ENCODE measurements at regions not wholly inside any gene's neighbourhood (a gene's known extent, or its start where the extent isn't known, plus 50 kb on each side); places are given as distances from the start of the nearest gene placed in this dataset.

DNA sequence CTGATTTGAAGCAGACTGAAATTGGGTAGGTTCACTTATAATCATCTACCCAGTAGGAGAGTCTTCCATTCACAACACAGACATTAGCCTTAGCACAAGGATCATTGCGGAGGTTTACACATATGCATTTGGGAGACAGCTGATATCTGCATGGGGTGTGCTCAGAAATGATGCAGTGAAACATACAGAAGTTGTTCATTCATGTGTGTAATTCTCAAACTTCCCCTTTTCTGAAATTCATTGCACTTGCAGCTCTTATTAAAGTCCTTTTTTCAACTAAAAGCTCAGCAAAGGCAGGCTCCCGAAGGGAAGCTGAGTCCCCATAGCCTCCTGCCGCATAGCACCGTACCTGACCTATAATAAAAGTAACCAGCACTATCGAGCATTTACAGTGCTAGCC lies 218.3 kb upstream of the CRY1 start:
- TF ChIP-seq, protein P1, sequence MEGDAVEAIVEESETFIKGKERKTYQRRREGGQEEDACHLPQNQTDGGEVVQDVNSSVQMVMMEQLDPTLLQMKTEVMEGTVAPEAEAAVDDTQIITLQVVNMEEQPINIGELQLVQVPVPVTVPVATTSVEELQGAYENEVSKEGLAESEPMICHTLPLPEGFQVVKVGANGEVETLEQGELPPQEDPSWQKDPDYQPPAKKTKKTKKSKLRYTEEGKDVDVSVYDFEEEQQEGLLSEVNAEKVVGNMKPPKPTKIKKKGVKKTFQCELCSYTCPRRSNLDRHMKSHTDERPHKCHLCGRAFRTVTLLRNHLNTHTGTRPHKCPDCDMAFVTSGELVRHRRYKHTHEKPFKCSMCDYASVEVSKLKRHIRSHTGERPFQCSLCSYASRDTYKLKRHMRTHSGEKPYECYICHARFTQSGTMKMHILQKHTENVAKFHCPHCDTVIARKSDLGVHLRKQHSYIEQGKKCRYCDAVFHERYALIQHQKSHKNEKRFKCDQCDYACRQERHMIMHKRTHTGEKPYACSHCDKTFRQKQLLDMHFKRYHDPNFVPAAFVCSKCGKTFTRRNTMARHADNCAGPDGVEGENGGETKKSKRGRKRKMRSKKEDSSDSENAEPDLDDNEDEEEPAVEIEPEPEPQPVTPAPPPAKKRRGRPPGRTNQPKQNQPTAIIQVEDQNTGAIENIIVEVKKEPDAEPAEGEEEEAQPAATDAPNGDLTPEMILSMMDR (IDR thresholded peaks at IDR 0.05; ENCODE audit: extremely low read depth in 1 of 2, insufficient read depth in 1 of 2, low read depth in 1 of 2, low read length in 2 of 2) = no peak
- TF ChIP-seq POLR2A (IDR thresholded peaks at IDR 0.05; ENCODE audit: low read depth, low read length) (no peak), EZH2 (IDR thresholded peaks at IDR 0.05; ENCODE audit: borderline replicate concordance, low read depth, low read length, severe bottlenecking) (no peak), POLR2AphosphoS5 (IDR thresholded peaks at IDR 0.05; ENCODE audit: insufficient read depth, low read depth, low read length) (no peak)
- TF ChIP-seq, protein P2, sequence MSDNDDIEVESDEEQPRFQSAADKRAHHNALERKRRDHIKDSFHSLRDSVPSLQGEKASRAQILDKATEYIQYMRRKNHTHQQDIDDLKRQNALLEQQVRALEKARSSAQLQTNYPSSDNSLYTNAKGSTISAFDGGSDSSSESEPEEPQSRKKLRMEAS (IDR thresholded peaks at IDR 0.05; ENCODE audit: insufficient read depth, insufficient read length) = no peak
